ENCODE measurements at regions not wholly inside any gene's neighbourhood (a gene's known extent, or its start where the extent isn't known, plus 50 kb on each side); places are given as distances from the start of the nearest gene placed in this dataset.

DNA sequence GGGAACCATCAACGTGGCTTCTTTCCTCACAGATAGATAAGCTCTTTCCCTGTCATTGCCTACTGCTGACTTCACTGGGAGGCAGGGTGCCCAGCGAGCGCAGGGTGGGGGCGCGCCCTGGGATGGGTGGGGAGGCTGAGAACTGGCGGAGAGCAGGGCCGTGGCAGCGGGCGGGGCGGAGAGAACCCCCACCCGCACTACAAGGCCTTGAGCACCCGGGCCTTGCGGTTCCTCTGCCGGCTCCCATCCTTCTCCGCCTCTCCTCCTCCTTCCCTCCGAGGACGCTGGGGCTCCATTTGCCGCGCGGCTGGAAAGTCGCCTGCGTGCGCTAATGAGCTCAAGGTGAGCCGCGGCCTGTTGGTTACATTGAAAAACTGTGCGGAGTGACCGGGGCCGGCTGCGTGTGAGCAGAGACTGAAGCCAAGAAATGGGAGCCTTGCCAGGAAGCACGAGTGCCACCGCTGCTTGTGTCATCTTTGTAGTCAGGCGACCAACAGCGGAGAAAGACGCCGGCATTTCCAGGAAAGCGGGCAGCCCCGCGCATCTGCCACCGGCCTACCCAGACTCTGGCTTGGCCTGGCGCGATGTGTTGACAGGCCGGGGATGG is 963.5 kb upstream of the SLC35B3 start:
- Mint-ChIP-seq H3K27me3 (ENCODE audit: insufficient read depth) (no peaks in the 10 kb centered on the region; the same call in 1 of the 2 replicates), H3K36me3 (ENCODE audit: low read depth) (no peaks in the 10 kb centered on the region), H3K27ac (no peak overlapping the region), H3K9me3 (no peaks in the 10 kb centered on the region), H3K4me1 (ENCODE audit: low read depth) (peaks cover 31% of the 10 kb centered on the region), H3K4me3 (no peak overlapping the region)
- no peak for DNase-seq
- TF ChIP-seq, protein P1, sequence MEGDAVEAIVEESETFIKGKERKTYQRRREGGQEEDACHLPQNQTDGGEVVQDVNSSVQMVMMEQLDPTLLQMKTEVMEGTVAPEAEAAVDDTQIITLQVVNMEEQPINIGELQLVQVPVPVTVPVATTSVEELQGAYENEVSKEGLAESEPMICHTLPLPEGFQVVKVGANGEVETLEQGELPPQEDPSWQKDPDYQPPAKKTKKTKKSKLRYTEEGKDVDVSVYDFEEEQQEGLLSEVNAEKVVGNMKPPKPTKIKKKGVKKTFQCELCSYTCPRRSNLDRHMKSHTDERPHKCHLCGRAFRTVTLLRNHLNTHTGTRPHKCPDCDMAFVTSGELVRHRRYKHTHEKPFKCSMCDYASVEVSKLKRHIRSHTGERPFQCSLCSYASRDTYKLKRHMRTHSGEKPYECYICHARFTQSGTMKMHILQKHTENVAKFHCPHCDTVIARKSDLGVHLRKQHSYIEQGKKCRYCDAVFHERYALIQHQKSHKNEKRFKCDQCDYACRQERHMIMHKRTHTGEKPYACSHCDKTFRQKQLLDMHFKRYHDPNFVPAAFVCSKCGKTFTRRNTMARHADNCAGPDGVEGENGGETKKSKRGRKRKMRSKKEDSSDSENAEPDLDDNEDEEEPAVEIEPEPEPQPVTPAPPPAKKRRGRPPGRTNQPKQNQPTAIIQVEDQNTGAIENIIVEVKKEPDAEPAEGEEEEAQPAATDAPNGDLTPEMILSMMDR (IDR thresholded peaks at IDR 0.05): no peak

DNA sequence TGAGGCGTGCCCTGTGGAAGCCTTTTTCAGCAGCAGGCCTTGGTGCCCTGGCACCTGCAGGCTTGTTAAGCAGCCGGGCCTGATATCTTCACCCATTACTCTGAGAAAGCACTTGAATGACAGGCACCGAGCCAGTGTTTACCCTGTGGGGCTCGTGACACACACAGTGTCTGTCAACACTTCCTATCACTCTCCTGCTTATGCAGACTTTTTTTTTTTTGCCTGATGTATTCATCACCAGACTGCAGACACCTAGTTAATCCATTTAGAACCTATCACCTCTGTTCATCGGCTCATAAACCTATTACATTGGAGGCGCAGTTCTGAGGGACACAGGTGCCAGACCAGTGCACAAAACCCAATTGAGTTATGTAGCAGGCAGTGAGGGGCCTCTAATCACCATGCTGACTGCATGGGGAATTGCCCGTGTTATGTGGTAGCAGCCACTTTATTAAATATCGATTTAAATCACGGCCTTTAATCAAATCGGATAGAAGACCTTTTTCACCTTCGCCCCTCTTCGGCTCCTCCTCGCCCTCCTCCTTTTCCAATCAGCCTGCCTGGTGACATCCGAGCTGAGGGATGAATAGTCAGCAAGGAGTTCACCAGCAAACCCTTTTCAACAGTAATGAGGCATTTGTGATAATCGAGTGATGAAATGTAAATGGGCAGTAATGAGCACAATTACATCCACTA is 962.9 kb upstream of the SLC35B3 start:
- TF ChIP-seq, protein P1 (IDR thresholded peaks at IDR 0.05): no peak
- H3K27ac Mint-ChIP-seq: no peak overlapping the region
- H3K4me1 Mint-ChIP-seq (ENCODE audit: low read depth): peaks cover 25% of the 10 kb centered on the region
- no peaks in the 10 kb centered on the region for H3K36me3 Mint-ChIP-seq (ENCODE audit: low read depth)
- H3K4me3 Mint-ChIP-seq: no peak overlapping the region
- no peak for DNase-seq
- no peaks in the 10 kb centered on the region; the same call in 1 of the 2 replicates for H3K27me3 Mint-ChIP-seq (ENCODE audit: insufficient read depth)
- no peaks in the 10 kb centered on the region for H3K9me3 Mint-ChIP-seq

DNA sequence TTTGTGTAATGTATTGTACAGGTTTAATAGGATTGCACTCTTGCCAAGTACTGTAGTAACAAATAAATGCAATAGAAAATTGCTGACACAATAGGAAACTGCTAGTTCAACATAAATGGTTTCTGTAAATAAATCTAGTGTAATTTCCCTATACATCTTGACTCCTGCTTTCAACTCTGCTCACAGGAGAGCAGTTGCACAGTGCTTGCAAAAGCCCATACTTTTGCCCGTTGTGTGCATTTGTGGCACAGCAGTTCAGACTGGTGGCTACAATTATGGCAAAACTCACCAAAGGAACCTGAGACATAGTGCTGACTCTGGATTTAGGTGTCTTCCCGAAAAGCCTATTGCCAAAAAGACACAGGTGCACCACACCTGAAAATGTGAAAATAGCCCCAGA is 953.3 kb upstream of the SLC35B3 start:
- no peaks in the 10 kb centered on the region for H3K27me3 Mint-ChIP-seq (ENCODE audit: insufficient read depth)
- H3K9me3 Mint-ChIP-seq: no peaks in the 10 kb centered on the region
- H3K4me1 Mint-ChIP-seq (ENCODE audit: low read depth): no peaks in the 10 kb centered on the region
- DNase-seq: no peak
- H3K36me3 Mint-ChIP-seq (ENCODE audit: low read depth): no peaks in the 10 kb centered on the region
- TF ChIP-seq, protein P1 (IDR thresholded peaks at IDR 0.05): no peak
- H3K4me3 Mint-ChIP-seq: no peak overlapping the region
- H3K27ac Mint-ChIP-seq: no peak overlapping the region

DNA sequence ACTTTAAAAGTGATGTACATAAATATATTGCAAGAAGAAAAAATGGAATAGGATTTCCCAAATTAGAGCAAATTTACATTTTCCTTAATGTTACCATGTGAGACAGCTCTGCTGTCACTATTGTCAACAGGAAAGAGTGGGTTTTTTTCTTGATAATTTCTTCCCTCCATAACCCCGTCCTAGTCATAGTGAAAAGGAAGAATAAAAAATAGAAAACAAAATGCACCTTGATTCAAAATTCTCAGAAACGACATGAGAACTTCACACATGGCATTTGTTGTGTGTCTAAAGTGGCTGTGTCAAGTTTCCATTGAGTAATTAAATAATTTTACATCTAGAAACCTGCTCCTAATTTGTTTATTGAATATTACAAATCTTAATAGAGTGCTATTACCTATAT is 945.2 kb upstream of the SLC35B3 start:
- H3K9me3 Mint-ChIP-seq: no peaks in the 10 kb centered on the region
- no peak for DNase-seq
- no peaks in the 10 kb centered on the region for H3K4me1 Mint-ChIP-seq (ENCODE audit: low read depth)
- TF ChIP-seq, protein P1 (IDR thresholded peaks at IDR 0.05): no peak
- no peak overlapping the region for H3K27ac Mint-ChIP-seq
- no peak overlapping the region for H3K4me3 Mint-ChIP-seq
- no peaks in the 10 kb centered on the region; the same call in 1 of the 2 replicates for H3K36me3 Mint-ChIP-seq (ENCODE audit: low read depth)
- H3K27me3 Mint-ChIP-seq (ENCODE audit: insufficient read depth): no peaks in the 10 kb centered on the region

DNA sequence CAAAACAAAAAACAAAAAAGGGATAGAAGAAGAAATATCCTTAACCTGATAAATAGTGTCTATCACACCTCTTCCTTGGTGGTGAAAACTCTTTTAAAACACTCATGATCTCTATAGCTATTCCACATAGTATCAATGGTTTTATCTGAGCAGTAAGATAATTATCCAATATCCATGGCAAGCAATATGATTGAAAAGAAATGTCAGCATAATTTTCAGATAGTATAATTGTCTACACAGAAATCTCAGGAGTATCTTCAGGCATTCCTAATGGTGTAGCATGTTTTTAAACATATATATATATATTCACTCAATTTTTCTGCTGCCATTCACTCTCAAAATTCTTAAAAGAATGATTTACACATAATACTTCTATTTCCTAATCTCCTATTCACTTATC is 938.0 kb upstream of the SLC35B3 start:
- H3K4me3 Mint-ChIP-seq: no peak overlapping the region
- no peaks in the 10 kb centered on the region for H3K9me3 Mint-ChIP-seq
- no peak overlapping the region for H3K27ac Mint-ChIP-seq
- no peaks in the 10 kb centered on the region for H3K4me1 Mint-ChIP-seq (ENCODE audit: low read depth)
- no peaks in the 10 kb centered on the region for H3K36me3 Mint-ChIP-seq (ENCODE audit: low read depth)
- TF ChIP-seq, protein P1 (IDR thresholded peaks at IDR 0.05): no peak
- no peak for DNase-seq
- no peaks in the 10 kb centered on the region for H3K27me3 Mint-ChIP-seq (ENCODE audit: insufficient read depth)

All from HFFc6 (cell line).